ENCODE measurements at regions not wholly inside any gene's neighbourhood (a gene's known extent, or its start where the extent isn't known, plus 50 kb on each side); places are given as distances from the start of the nearest gene placed in this dataset.
"Not testable (repeated sequence)": the region's sequence is repeated elsewhere in the genome, so short reads cannot be mapped to it uniquely, and the experiment has no call there.

DNA sequence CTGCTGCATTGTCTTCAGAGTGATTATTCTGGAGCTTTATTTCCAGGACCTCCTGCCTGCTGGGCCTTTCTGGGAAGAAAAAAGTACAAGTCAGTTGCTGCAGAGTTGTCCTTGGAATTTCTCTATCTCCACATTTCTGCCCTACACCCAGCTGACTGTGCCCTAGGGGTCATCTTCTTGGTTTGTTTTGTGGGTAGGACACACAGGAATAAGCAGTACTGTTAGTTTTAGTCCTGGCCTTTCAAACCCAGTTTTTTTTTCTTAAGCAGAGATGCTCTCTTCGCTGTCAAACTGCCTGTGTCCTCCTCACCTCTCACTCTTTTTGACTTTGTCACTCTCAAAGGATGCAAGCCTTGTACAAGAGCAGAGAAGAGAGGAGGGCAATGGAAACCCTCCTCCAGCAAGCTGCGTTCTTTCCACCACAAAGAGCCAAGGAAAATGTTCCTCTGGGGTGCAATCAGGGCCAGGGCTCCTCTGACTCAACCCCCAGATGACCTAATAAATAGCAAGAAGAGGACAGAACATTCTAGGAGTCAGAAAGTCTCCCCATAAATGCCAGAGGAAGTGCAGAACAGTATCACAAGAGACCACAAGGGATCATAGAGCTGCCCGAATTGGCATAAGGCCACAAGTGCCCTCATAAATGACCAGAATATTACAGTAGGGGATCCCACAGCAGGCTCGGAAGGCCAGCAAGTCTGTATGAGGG is 186.2 kb downstream of the RCHY1 start:
- no peak overlapping the region for H3K4me3 Mint-ChIP-seq
- peaks cover 0 to 3% (median 0%) of the 10 kb centered on the region in 3 donors for H3K36me3 Mint-ChIP-seq
- H3K9me3 Mint-ChIP-seq = peaks cover 0 to 12% (median 6%) of the 10 kb centered on the region in 6 donors
- H3K27me3 Mint-ChIP-seq (ENCODE audit: low read depth in 3 of 3) = peaks cover 0 to 3% (median 1%) of the 10 kb centered on the region in 3 donors
- H3K4me1 Mint-ChIP-seq = no peaks in the 10 kb centered on the region
- DNase-seq = no peak
- no peak overlapping the region for H3K27ac Mint-ChIP-seq

DNA sequence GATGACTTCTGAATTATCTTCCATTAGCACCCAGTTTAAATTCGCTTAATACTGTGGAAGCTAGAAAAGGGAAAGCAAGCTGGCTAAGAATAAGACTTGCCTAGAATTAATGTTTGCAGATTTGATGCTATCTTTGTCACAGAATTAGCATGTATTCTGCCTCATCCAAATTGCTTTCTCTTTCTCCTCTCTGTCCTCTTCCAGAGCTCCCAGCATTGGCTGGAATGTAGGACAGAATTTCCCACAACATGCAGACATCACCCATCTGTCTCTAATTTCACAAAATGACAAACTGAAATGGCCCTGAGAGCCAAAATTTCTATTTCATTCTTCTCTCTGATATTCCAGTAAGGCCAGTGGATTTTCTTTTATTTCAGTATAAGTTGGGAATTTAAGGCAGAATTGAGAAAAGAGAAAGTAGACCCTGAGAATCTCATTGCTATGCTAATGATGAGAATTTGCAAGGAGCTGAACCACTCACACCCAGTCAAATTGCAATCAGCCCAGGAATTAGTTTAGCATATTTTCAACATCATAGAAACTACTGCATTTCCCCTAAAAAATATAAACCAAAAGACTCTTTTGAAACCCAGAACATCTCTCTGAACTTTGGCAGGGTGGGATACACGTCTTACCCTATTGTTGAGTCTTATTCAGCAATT is 188.8 kb downstream of the RCHY1 start:
- no peak overlapping the region for H3K27ac Mint-ChIP-seq
- peaks cover 0 to 4% (median 1%) of the 10 kb centered on the region in 3 donors for H3K27me3 Mint-ChIP-seq (ENCODE audit: low read depth in 3 of 3)
- no peak overlapping the region for H3K4me3 Mint-ChIP-seq
- no peak for DNase-seq
- no peaks in the 10 kb centered on the region for H3K4me1 Mint-ChIP-seq
- H3K9me3 Mint-ChIP-seq = peaks cover 0 to 13% (median 0%) of the 10 kb centered on the region in 6 donors
- no peaks in the 10 kb centered on the region for H3K36me3 Mint-ChIP-seq

DNA sequence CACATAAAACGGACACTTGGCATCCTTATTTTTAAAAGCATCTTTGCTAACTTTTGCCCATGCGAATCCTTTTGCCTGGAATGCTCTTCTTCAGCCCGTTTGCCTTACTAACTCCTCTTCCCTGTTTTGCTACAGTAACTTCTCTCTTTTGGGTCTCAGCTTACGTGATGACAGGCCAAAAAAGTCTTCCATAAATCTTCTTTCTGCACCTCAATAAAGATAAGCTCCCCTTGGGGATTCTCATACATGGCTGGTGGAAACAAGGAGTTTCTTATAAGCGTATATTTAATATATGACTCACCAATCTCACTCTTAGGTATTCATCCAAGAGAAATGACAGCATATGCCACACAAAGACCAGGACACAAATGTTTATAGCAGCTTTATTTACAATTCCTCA is 192.7 kb downstream of the RCHY1 start:
- Mint-ChIP-seq H3K9me3 (peaks cover 0 to 8% (median 6%) of the 10 kb centered on the region in 6 donors), H3K4me3 (no peak overlapping the region)

DNA sequence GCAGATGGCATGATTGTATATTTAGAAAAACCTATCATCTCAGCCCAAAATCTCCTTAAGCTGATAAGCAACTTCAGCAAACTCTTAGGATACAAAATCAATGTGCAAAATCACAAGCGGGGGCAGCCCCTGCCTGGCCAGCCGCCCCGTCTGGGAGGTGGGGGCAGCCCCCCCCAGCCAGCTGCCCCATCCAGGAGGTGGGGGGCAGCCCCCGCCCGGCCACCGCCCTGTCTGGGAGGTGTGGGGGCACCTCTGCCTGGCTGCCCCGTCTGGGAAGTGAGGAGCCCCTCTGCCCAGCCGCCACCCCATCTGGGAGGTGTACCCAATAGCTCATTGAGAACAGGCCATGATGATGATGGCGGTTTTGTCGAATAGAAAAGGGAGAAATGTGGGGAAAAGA is 196.6 kb downstream of the RCHY1 start:
- H3K27me3 Mint-ChIP-seq (ENCODE audit: low read depth in 3 of 3); H3K4me1 Mint-ChIP-seq; DNase-seq; H3K36me3 Mint-ChIP-seq; H3K27ac Mint-ChIP-seq; H3K4me3 Mint-ChIP-seq: not testable (repeated sequence)
- H3K9me3 Mint-ChIP-seq = peaks cover 7 to 24% (median 17%) of the 10 kb centered on the region in 6 donors

More for the DNA sequence above, 192.7 kb downstream of the RCHY1 start:
- Mint-ChIP-seq H3K4me1 (no peaks in the 10 kb centered on the region), H3K27me3 (ENCODE audit: low read depth in 3 of 3) (peaks cover 0 to 5% (median 3%) of the 10 kb centered on the region in 3 donors), H3K27ac (no peak overlapping the region), H3K36me3 (no peaks in the 10 kb centered on the region)
- DNase-seq = no peak

DNA sequence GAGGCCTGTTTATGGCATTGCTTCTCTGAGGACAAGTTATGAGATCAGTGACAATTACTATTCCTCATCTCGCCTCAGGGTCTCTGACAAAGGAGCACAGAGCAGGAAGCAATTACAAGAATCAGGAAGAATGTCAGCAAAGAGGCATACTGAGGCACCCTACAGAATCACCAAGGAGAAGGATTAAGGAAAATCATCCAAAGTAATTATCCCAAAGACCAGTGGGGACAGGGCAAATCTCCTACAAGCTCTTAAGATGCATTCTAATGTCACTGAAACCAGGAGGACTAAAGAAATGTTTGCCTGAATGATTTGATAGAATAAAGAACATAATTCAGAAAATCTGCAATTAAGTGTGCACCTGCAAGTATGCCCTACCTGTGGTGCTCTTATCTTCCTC is 206.2 kb downstream of the RCHY1 start:
- Mint-ChIP-seq H3K4me1 (no peaks in the 10 kb centered on the region), H3K27ac (no peak overlapping the region), H3K4me3 (no peak overlapping the region), H3K27me3 (ENCODE audit: low read depth in 3 of 3) (peaks cover 1 to 4% (median 2%) of the 10 kb centered on the region in 3 donors), H3K9me3 (peaks cover 3 to 18% (median 10%) of the 10 kb centered on the region in 6 donors), H3K36me3 (peaks cover 0 to 2% (median 0%) of the 10 kb centered on the region in 3 donors)
- DNase-seq = no peak

DNA sequence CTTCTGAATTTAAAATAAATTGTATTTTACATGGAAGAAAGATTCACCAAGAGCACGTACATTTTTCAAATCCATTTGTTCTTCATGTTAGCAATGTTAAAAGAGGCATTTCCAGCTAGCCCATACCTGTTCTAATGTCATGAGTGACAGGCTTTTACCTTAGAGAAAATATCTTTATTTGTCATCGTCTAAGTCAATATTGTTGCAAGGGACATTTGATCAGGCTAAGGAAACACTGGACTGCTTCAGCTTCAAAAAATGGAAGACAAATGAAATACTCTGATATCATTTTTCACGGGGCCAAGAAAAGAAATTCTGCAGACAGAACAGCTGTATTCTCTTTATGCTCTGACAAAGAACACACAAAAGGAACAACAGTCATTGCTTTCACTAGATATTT is 207.7 kb downstream of the RCHY1 start:
- Mint-ChIP-seq H3K27ac (no peak overlapping the region), H3K4me3 (no peak overlapping the region), H3K36me3 (no peaks in the 10 kb centered on the region)

DNA sequence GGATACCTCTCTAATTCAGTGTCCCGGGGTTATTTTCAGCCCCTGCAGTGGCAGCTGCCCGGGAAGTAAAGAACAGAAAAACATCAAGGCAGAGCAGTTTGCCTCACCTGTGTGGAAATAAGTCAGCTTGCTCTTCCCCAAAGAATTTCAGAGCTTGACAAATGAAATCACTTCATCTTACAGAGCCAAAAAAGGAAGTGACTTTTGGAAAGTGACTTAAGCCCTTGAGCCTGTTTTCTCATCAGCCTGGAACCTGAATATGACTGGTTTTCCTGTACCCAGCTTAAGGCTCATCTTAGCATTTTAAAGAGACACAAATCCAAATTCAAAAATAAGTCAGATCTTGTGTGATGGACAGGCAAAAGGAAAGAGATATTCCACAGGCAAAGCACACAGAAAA is 211.6 kb downstream of the RCHY1 start:
- H3K27me3 Mint-ChIP-seq (ENCODE audit: low read depth in 3 of 3) = peaks cover 2 to 3% (median 3%) of the 10 kb centered on the region in 3 donors
- H3K36me3 Mint-ChIP-seq = no peaks in the 10 kb centered on the region
- no peak overlapping the region for H3K4me3 Mint-ChIP-seq
- H3K27ac Mint-ChIP-seq = no peak overlapping the region
- H3K4me1 Mint-ChIP-seq = no peaks in the 10 kb centered on the region
- H3K9me3 Mint-ChIP-seq = peaks cover 2 to 14% (median 6%) of the 10 kb centered on the region in 6 donors
- DNase-seq = no peak

More for the DNA sequence above, 207.7 kb downstream of the RCHY1 start:
- Mint-ChIP-seq H3K27me3 (ENCODE audit: low read depth in 3 of 3) (peaks cover 1 to 2% (median 2%) of the 10 kb centered on the region in 3 donors), H3K4me1 (no peaks in the 10 kb centered on the region), H3K9me3 (peaks cover 3 to 16% (median 7%) of the 10 kb centered on the region in 6 donors)
- DNase-seq = no peak

DNA sequence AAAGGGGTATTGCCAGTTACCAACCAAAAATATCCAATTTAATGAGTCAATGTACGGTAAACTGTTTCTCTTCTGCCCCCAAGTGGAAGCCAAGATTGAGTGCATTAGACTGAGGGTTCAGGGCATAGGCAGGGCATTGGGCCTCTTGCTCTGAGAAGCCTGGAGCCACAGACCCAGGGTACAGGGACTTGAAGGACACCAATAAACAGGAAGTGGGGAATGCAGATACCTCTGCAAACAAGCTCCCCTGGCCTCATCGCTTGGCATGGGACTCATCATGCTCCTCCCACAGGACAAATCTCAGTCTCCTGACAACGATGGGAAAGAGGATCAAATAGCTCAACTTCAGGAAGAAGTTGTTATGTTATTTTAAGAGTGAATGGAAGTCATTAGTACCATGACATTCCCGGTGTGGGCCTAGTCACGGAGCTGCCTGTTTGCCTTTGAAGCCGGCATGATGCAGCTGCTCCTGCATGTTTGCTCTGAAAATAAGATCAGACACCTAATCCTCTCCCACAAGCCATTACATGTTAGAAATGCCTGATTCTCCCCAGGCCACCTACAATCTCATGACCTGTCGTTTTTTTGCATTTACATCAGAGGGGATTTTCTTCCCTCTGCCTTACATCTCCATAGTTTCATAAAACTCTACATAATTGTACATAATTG is 224.2 kb downstream of the RCHY1 start:
- no peak overlapping the region for H3K27ac Mint-ChIP-seq
- no peak for DNase-seq
- H3K9me3 Mint-ChIP-seq = peaks cover 0 to 10% (median 1%) of the 10 kb centered on the region in 6 donors
- H3K27me3 Mint-ChIP-seq (ENCODE audit: low read depth in 3 of 3) = peaks cover 0 to 2% (median 2%) of the 10 kb centered on the region in 3 donors
- H3K4me1 Mint-ChIP-seq = no peaks in the 10 kb centered on the region
- no peaks in the 10 kb centered on the region for H3K36me3 Mint-ChIP-seq
- H3K4me3 Mint-ChIP-seq = no peak overlapping the region

DNA sequence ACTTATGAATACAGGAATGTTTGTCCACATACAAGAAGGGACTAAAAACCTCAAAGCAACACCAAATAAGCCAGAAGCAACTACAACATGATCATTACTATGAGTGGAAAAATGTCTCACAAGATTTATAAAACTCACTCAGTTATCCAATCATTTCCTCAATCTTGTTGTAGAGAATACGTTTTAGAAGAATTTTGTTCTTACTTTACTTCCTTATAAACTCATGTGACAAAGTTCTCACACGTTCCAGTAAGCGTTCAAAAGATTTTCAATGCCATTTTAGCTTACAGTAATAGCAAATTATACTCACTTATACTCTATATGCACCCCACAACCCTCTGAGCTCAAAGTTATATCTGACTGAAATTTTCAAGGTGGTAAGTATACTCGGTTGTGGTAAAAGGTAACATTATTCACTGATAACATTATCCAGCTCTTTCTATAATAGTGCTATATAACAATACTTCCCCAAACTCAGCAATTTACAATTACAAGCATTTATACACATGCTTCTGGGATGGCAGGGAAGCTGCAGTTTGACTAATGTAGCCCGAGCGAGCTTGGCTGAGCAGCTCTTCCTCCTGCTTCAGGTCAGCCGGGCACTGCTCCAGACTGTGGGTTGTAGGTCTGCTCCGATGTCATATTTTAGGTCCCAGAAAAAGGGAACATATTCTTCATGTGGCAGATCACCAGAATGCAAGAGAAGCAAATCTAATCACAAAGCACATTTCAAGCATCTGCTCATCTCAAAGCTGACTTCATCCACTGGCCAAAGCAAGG is 226.3 kb downstream of the RCHY1 start:
- DNase-seq = no peak
- Mint-ChIP-seq H3K27me3 (ENCODE audit: low read depth in 3 of 3) (peaks cover 0 to 2% (median 0%) of the 10 kb centered on the region in 3 donors), H3K4me1 (no peaks in the 10 kb centered on the region), H3K4me3 (no peak overlapping the region), H3K9me3 (peaks cover 0 to 8% (median 0%) of the 10 kb centered on the region in 6 donors), H3K27ac (no peak overlapping the region), H3K36me3 (no peaks in the 10 kb centered on the region)

DNA sequence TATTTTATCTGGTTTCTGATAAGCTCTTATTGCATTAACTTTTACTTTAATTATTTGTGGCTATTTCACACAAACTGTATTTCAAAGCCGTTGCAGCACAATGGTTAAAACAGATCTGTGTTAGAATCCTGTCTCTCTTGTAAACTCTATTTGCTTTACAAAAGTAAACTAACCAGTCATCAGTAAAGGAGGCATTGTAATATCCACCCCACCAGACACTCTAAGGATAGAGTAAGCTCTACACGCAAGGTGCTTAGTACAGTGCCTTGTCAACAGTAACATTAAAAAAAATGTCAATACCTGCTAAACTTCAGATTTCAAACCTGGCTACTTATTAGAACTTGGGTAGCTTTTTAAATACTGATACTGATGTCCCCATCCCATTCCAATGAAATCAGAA is 228.4 kb downstream of the RCHY1 start:
- no peak for DNase-seq
- no peaks in the 10 kb centered on the region for H3K4me1 Mint-ChIP-seq
- no peak overlapping the region for H3K27ac Mint-ChIP-seq
- no peak overlapping the region for H3K4me3 Mint-ChIP-seq
- peaks cover 0 to 6% (median 0%) of the 10 kb centered on the region in 6 donors for H3K9me3 Mint-ChIP-seq
- H3K27me3 Mint-ChIP-seq (ENCODE audit: low read depth in 3 of 3) = peaks cover 0 to 2% (median 0%) of the 10 kb centered on the region in 3 donors
- H3K36me3 Mint-ChIP-seq = no peaks in the 10 kb centered on the region

DNA sequence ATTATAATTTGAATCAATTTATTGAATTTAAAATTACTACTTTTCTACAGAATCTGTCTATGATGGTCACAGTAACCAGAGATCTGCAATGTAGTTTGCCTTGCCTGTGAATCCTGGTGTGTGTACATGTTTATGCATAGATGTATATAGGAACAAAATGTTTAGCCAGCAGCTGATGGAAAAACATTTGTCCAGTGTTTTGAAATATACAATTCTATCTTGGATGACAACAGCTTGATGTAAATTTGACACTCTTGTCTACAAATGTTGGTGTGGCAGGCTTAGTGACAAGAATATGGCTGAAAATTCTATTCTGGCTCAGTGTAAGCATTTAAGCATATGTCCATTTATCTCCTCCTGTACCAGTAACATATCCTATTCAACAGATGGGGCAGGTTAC is 229.4 kb downstream of the RCHY1 start:
- H3K36me3 Mint-ChIP-seq = no peaks in the 10 kb centered on the region
- H3K4me3 Mint-ChIP-seq = no peak overlapping the region
- H3K4me1 Mint-ChIP-seq = no peaks in the 10 kb centered on the region
- H3K27me3 Mint-ChIP-seq (ENCODE audit: low read depth in 3 of 3) = peaks cover 0 to 2% (median 0%) of the 10 kb centered on the region in 3 donors
- H3K27ac Mint-ChIP-seq = no peak overlapping the region
- DNase-seq = no peak
- peaks cover 0 to 2% (median 0%) of the 10 kb centered on the region in 6 donors for H3K9me3 Mint-ChIP-seq

DNA sequence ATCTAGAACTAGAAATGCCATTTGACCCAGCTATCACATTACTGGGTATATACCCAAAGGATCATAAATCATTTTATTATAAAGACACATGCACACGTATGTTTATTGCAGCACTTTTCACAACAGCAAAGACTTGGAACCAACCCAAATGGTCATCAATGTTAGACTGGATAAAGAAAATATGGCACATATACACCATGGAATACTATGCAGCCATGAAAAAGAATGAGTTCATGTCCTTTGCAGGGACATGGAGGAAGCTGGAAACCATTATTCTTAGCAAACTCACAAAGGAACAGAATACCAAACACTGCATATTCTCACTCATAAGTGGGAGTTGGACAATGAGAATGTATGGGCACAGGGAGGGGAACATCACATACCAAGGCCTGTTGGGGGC is 233.7 kb downstream of the RCHY1 start:
- H3K27me3 Mint-ChIP-seq (ENCODE audit: low read depth in 3 of 3); H3K4me1 Mint-ChIP-seq; H3K36me3 Mint-ChIP-seq; H3K4me3 Mint-ChIP-seq; H3K27ac Mint-ChIP-seq; DNase-seq: not testable (repeated sequence)
- peaks cover 4 to 24% (median 6%) of the 10 kb centered on the region in 6 donors for H3K9me3 Mint-ChIP-seq

DNA sequence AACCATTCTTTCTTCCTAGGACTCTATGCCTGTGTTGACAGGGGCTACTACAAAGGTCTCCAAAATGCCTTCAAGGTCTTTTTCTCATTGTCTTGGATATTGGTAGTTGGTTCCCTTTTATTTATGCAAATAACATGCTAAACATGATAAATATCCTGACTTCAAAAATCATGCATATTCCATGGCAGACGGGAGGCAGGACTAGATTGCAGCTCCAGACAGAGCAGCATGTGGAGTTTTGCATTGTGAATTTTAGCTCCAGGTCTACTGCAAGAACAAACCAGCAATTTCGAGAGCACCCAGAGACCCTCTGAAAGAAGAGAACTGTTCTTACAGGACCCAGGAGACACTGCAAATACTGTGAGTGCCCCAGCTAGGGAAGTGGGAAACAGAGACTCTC is 254.9 kb downstream of the RCHY1 start:
- H3K36me3 Mint-ChIP-seq = no peaks in the 10 kb centered on the region
- DNase-seq = no peak
- H3K4me1 Mint-ChIP-seq = no peaks in the 10 kb centered on the region
- peaks cover 0 to 4% (median 0%) of the 10 kb centered on the region in 3 donors for H3K27me3 Mint-ChIP-seq (ENCODE audit: low read depth in 3 of 3)
- no peak overlapping the region for H3K27ac Mint-ChIP-seq
- peaks cover 0 to 12% (median 3%) of the 10 kb centered on the region in 6 donors for H3K9me3 Mint-ChIP-seq
- no peak overlapping the region for H3K4me3 Mint-ChIP-seq
